ENCODE measurements at regions not wholly inside any gene's neighbourhood (a gene's known extent, or its start where the extent isn't known, plus 50 kb on each side); places are given as distances from the start of the nearest gene placed in this dataset.

DNA sequence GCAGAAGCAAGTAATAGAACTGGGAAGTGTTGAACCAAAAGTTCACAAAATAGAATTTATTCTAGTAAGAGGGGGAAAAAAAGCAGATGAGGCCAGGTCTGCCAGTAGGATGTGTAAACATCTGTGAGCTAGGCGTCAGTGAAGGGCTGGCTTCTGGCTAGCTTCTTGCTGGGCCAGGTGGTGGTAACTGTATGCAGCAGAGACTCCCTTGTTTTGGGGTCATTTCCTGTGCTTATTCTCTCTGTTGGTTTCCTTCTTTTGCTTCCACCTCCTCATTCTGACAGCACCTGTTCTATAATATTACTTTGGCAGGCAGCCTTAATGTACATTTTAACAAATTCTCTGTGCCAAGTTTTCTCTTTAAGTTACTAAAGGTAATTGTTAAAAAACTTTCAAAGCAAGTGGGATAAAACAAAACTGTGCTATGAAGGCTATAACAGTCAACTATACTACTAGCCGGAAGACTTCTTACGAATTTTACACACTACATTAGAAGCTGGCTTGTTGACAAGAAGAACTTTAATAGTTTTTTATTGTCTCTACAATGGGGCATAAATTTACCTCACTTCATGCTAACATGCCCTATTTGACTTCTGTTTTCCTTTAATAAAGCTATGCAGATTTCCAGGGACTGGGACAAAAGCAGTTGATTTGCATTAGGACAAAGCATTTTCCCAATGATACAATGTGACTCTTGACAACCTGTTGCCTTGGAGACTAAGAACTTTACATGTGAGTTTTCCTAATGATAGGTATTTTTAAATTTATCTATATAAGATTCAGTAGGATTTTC is 318.8 kb upstream of the NAALADL2 start:
- no peak overlapping the region for H3K4me2 ChIP-seq (ENCODE audit: low read length)
- no peaks in the 10 kb centered on the region for H3K79me2 ChIP-seq
- no peak overlapping the region for H3K4me3 ChIP-seq (ENCODE audit: low read depth, low read length)
- H3K36me3 ChIP-seq (ENCODE audit: control insufficient read depth, insufficient read depth, low read length) = no peaks in the 10 kb centered on the region
- H3K27ac ChIP-seq = no peak overlapping the region
- no peak overlapping the region for H2AFZ ChIP-seq
- TF ChIP-seq, protein P1, sequence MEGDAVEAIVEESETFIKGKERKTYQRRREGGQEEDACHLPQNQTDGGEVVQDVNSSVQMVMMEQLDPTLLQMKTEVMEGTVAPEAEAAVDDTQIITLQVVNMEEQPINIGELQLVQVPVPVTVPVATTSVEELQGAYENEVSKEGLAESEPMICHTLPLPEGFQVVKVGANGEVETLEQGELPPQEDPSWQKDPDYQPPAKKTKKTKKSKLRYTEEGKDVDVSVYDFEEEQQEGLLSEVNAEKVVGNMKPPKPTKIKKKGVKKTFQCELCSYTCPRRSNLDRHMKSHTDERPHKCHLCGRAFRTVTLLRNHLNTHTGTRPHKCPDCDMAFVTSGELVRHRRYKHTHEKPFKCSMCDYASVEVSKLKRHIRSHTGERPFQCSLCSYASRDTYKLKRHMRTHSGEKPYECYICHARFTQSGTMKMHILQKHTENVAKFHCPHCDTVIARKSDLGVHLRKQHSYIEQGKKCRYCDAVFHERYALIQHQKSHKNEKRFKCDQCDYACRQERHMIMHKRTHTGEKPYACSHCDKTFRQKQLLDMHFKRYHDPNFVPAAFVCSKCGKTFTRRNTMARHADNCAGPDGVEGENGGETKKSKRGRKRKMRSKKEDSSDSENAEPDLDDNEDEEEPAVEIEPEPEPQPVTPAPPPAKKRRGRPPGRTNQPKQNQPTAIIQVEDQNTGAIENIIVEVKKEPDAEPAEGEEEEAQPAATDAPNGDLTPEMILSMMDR (IDR thresholded peaks at IDR 0.05) = no peak
- H3K9ac ChIP-seq = no peak overlapping the region
- no peaks in the 10 kb centered on the region for H3K9me3 ChIP-seq (ENCODE audit: control insufficient read depth, low read length)
- H3K27me3 ChIP-seq (ENCODE audit: control insufficient read depth, insufficient read depth, low read length) = no peaks in the 10 kb centered on the region
- no peaks in the 10 kb centered on the region for H3K4me1 ChIP-seq

DNA sequence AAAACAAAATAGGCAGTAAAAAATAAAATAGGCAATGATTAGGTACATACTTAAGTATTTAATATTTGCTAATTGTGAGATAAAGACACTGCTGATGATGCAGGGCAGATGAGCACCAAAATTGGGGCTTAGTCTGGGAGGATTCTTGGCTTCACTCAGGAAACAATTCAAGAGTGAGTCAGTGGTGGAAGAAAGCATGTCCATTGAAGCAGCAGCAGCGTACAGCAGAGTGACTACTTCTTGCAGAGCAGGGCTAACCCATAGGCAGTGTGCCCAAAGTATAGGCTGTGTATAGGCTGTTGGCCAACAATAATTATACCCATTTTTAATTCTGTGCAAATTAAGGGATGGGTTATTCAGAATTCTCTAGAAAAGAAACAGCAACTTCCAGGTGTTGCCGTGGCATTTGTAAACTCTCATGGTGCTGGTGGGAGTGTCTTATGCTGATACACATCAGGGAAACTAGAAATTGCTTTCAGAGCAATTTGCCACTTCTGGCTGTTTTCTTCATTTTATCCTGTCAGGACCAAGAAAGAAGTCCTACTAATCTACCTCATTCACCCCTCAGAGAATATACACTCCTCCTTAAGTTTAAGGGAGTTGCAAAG is 317.3 kb upstream of the NAALADL2 start:
- no peaks in the 10 kb centered on the region for H3K79me2 ChIP-seq
- TF ChIP-seq, protein P1 (IDR thresholded peaks at IDR 0.05) = no peak
- H3K27ac ChIP-seq = no peak overlapping the region
- H3K9me3 ChIP-seq (ENCODE audit: control insufficient read depth, low read length) = no peaks in the 10 kb centered on the region
- H3K4me1 ChIP-seq = no peaks in the 10 kb centered on the region
- no peaks in the 10 kb centered on the region for H3K27me3 ChIP-seq (ENCODE audit: control insufficient read depth, insufficient read depth, low read length)
- H3K9ac ChIP-seq = no peak overlapping the region
- no peak overlapping the region for H2AFZ ChIP-seq
- H3K36me3 ChIP-seq (ENCODE audit: control insufficient read depth, insufficient read depth, low read length) = no peaks in the 10 kb centered on the region
- no peak overlapping the region for H3K4me3 ChIP-seq (ENCODE audit: low read depth, low read length)
- H3K4me2 ChIP-seq (ENCODE audit: low read length) = no peak overlapping the region

DNA sequence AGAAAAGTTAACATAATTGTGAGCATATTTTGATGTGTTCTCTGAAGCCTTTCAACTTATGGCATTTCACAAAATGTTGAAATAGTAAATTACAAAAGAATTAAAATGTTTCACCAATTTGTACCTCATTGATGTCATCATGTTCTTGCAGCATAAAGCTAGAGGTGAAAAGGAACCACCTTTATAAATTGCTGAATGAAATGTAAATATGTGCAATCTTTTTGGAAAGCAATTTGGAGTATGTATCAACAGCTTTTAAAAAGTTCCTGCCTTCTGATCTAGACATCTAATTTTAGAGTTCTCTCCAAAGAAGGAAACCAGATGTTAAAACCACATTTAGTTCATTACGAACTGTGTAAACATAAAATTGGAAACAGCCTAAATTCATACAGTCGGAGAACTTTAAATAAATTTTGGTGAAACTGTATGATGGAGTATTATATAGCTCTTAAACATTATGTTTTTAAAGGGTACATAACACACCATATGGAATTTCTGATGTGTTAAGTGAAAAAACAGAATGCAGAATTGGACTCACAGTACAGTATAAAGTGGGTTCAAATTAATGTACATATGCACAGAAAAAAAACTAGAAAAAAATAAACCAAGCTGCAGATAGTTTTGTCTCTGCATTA is 311.2 kb upstream of the NAALADL2 start:
- H3K27ac ChIP-seq = no peak overlapping the region
- H3K4me1 ChIP-seq = no peaks in the 10 kb centered on the region
- H3K4me2 ChIP-seq (ENCODE audit: low read length) = no peak overlapping the region
- no peak overlapping the region for H3K4me3 ChIP-seq (ENCODE audit: low read depth, low read length)
- H3K79me2 ChIP-seq = no peaks in the 10 kb centered on the region
- no peaks in the 10 kb centered on the region for H3K36me3 ChIP-seq (ENCODE audit: control insufficient read depth, insufficient read depth, low read length)
- TF ChIP-seq, protein P1 (IDR thresholded peaks at IDR 0.05) = no peak
- H3K9me3 ChIP-seq (ENCODE audit: control insufficient read depth, low read length) = no peaks in the 10 kb centered on the region
- H3K27me3 ChIP-seq (ENCODE audit: control insufficient read depth, insufficient read depth, low read length) = no peaks in the 10 kb centered on the region
- H2AFZ ChIP-seq = no peak overlapping the region
- no peak overlapping the region for H3K9ac ChIP-seq

DNA sequence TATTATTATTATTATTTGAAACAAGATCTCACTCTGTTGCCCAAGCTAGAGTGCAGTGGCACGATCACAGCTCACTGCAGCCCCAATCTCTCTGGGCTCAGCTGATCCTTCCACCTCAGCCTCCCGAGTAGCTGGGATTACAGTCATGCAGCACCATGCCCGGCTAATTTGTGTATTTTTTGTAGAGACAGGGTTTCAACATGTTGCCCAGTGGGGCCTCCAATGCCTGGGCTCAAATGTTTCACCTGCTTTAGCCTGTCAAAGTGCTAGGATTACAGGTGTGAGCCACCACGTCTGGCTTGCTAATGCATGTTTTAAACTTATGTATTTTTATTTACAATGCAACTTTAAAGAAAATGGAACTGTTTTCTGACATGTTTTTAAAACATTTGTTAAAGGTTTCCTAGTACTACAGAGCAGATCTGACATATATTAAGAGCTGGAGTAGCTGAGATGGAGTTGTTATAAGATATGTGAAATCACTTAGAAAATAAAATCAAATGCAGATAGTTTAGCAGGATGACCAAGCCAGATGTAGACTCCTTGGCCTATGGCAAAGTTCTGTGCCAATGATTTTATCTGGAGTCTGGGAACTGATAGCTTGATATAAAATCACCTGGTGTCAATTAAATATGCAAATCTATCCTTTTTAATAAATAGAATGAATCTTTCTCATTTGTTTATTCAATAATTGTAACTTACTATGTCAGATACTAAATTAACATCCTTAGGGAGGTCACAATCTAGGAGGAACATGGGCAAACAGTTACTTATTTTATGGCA is 310.1 kb upstream of the NAALADL2 start:
- Histone ChIP-seq H3K27me3 (ENCODE audit: control insufficient read depth, insufficient read depth, low read length) (no peaks in the 10 kb centered on the region), H3K79me2 (no peaks in the 10 kb centered on the region), H3K4me1 (no peaks in the 10 kb centered on the region), H3K9ac (no peak overlapping the region), H3K4me3 (ENCODE audit: low read depth, low read length) (no peak overlapping the region), H3K9me3 (ENCODE audit: control insufficient read depth, low read length) (no peaks in the 10 kb centered on the region), H3K4me2 (ENCODE audit: low read length) (no peak overlapping the region), H3K27ac (no peak overlapping the region), H2AFZ (no peak overlapping the region), H3K36me3 (ENCODE audit: control insufficient read depth, insufficient read depth, low read length) (no peaks in the 10 kb centered on the region)
- TF ChIP-seq, protein P1 (IDR thresholded peaks at IDR 0.05) = no peak

Measured in parathyroid adenoma (tissue), 2 donors.